ENCODE measurements at regions not wholly inside any gene's neighbourhood (a gene's known extent, or its start where the extent isn't known, plus 50 kb on each side); places are given as distances from the start of the nearest gene placed in this dataset.

DNA sequence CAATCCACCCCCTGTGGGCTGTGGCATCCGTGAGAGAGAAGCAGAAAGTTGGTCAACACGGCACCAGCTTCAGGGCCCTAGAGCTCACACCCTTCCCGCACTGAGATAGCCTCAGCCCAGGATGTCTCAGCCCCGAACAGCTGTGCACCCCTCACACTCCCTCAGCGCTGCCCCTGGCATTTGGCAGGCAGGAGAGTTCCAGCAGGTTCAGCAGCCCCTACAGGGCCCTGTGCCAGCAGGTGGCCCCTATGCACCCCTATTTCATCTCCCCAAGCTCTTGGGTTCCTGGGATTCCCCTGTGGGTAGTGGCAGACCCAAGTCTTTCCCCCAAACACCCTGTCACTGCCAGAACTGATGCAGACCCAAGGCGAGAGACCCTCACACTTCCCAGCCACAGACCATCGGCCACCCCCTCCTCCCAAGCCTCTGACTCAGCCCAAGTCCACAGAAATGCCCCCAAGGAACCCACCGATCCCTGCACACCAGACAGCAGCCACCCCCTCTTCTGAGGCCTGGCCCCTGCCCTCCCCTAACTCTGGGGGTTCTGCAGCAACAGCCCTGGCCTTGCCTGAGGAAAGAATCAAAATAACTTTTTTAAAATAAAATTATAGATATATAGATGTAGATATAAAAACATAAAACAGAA, 183.6 kb downstream of the IGLL1 start:
- TF ChIP-seq FOXM1 (IDR thresholded peaks at IDR 0.05; ENCODE audit: borderline replicate concordance) (no peak), SP1 (IDR thresholded peaks at IDR 0.05) (no peak), LEF1 (IDR thresholded peaks at IDR 0.05; ENCODE audit: borderline replicate concordance) (no peak), ARNT (IDR thresholded peaks at IDR 0.05) (no peak), FOXK2 (IDR thresholded peaks at IDR 0.05) (no peak)
